B cell (primary cell): ENCODE measurements at regions not wholly inside any gene's neighbourhood (a gene's known extent, or its start where the extent isn't known, plus 50 kb on each side); places are given as distances from the start of the nearest gene placed in this dataset.

Experiments
- CTCF ChIP-seq: fragments of 200-600 bp; IDR thresholded peaks from one replicate; pipeline ENCODE4 v1.8.0; 2022; ENCODE audit warnings: antibody characterized with exemption, mild to moderate bottlenecking
- EZH2 ChIP-seq: IDR thresholded peaks from 2 replicates; pipeline ENCODE4 v1.6.1; 2012; ENCODE audit warnings: borderline replicate concordance, low read depth, mild to moderate bottlenecking, moderate library complexity, low read length; ENCODE audit not compliant: insufficient read depth, poor library complexity, severe bottlenecking

- TF ChIP-seq CTCF (no peak), EZH2 (no peak)
These were observed 76.6 kb upstream of the TNRC6A start for GRCh38 chr16:24652803-24653202.
